NCI-H1092 (cell line): ENCODE measurements at regions not wholly inside any gene's neighbourhood (a gene's known extent, or its start where the extent isn't known, plus 50 kb on each side); places are given as distances from the start of the nearest gene placed in this dataset.

Experiments
- DNase-seq: peaks from one replicate; lab custom pipeline; 2025; lab: John Stamatoyannopoulos, UW

GRCh38 chr16:65790768-65791167 is 575.7 kb upstream of the CDH5 start:
- no peak for DNase-seq

DNA sequence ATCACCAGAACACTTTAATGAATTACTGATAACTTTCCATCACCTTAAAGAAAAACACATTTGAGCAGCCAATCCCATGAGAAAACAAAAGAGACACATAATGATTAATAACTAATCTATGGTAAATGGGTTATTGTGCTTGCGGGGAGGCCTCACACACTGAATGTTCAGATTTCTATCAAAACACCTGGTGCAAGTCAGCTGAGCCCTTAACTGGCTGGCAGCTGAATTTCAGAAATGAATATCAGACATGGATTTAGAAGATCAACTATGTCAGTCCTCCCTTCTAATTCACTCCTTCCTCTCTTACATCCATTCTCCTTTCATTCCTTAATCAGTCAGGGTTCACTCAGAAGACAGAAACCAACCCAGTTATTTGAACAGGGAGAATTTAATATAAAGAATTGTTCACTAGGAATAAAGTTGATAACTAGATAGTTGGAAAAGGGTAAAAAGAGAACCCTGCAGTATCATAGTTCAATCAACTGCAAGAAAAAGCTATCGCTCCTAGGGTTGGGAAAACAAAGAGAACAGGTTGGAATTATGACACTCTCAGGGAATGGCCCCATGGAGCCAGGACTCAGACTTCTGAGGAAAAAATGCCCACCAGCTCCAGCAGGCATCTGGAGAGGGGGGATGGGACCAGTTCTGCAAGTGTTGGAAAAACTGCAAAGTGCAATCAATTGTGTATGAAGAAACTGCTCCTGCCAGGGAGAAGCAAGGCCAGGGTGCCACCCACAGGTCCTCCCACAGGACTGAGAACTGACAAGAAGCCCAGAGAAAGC is 577.1 kb upstream of the CDH5 start:
- no peak for DNase-seq

DNA sequence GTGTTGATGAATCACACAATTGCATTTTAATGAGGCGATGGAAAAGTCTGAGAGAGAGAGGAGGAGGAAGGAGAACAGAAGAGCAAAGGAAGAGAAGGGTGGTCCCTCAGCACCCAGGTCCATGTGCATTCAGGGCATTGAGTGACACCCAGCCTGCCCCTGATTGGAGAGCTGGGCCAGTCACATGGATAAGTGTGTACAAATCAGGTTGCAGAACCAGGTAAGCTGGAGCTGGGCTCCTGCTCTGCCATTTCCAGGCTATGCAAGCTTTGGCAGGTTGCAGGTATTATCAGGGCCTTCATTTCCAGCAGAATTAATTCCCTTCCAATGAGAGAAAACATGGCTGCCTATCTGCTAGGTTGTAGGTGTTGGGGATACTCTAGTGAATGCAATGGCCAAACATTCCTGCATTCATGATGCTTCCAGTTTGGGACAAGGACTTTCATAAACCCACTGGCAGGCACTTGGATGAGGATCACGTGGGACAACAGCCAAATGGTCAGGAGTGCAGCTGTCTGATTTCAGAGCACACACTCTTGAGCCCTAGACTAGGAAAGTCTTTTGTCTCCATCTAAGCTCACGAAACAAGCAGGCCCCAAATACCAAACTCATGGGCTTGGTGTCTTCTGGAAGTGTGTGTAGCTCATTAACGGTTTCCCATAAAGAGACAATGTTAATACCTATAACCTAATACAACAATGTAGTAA is 577.9 kb upstream of the CDH5 start:
- no peak for DNase-seq

- DNase-seq, result no peak
These were observed 578.6 kb upstream of the CDH5 start for GRCh38 chr16:65787921-65788320.

GRCh38 chr16:65786916-65787315 is 579.6 kb upstream of the CDH5 start:
- no peak for DNase-seq

DNA sequence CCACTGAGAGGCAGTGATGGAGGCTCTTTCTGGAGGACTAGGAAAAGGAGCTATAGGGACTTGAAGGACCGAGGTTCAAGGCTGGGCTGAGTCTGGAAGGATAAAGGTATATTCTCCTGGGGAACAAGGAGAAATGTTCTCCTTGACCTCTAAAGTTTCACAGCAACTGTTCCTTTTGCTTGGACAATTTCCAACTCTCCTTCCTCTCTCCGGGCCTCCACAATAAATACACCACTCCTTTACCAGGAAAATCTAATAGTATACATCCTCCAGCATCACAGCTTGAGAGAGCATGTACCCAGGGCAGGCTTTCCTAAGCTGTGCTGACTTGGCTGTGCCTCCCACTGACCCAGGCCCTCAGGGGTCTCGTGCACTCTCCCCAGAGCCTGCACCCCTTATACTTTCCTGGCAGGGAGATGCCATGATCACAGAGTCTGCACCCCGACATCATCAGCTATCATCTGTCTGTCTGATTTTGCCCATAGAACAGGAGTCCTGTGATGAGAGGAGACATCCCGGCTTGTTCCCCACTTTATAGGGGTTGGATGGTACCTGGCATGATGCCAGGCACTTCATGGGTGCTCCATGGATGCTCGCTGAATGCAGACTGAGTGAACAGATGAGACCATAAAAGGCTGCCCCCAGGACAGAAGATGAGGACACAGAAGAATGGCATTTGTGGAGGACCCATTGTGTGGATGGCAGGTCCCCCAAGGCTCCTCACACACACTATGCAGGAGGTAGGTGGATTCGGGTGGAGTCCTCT is 582.6 kb upstream of the CDH5 start:
- no peak for DNase-seq

GRCh38 chr16:65782611-65783600 is 583.6 kb upstream of the CDH5 start:
- peak; percentile 0 for DNase-seq

DNA sequence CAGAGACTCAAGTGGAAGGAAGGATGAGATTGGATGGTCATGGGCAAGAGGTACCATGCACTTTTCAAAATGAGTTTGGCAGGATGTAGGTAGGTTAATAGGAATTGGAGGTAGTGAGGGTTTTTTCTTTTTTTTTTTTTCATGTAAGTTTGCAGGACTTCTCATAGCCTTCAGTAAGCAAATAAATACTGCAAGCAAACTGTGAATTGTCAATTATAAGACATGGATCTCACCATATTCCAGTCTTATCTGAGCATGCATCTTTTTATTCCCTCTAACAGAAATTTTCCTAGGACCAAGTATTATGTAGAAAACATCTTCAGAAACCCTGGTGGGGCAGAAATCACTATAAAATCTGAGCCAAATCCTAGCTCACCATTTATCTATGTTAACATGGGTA is 584.6 kb upstream of the CDH5 start:
- DNase-seq, result no peak

DNA sequence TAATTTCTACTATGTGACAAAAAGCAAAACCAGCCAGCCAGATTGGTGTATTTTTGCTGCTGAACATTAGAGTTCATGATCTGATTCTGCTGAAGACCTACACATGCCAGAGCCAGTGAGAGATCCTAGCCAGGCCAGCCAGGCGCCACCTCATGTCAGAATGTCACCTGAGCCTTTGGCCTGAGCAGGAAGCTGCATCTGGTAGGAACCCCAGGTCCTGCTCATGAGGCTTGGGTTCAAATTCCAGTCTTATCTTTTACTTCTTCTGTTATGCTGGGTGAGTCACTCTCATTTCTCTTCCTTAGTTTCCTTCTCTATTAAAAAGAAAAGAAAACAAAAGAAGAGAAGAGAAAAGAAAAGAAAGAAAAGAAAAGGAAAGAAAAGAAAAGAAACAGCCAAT is 585.1 kb upstream of the CDH5 start:
- DNase-seq, result no peak

GRCh38 chr16:65779201-65779600 is 587.3 kb upstream of the CDH5 start:
- DNase-seq, result no peak

DNA sequence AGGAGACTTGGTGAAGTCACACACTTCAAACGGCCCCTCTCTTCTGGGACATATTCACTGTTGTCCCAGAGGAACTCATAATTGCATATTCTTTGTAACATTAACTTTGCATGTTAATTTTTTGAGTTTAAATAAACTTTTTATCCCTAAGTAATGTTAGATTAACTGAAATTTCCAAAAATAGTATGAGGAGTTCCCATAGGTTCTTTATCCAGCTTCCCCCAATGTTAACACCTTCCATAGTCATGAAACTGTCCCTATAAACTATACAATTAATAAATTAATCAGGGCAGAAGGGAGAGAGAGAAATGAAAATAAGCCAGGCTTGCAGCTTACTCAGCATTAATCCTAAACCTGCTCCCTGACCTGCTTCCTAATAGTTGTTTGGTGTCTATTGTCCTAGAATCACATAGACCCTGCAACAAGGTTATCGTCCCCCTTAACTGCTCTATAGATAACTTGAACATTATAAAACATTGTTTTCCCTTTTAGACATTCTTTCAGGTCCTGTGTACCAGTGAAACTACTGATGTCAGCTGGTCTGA is 589.8 kb upstream of the CDH5 start:
- DNase-seq, result no peak

DNA sequence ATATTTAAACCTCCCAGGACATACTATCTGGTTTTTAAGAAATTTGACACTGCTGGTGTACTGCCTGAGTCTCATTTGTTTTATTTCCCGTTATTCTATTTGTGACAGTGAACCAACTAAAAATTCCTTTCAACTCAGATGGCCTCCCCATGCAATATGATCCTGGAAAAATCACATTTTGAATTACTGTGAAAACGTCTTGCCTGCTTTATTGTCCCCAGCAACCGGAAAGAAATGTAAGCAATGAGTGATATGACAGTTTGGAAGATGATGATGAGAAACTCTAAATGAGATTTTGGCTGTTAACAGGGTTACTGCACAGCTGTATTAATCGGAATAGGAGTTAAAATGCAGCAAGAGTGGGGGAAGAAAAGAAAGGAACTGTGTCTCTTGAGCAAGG is 590.7 kb upstream of the CDH5 start:
- no peak for DNase-seq

GRCh38 chr16:65774350-65774749 is 592.1 kb upstream of the CDH5 start:
- no peak for DNase-seq

- DNase-seq, result no peak
These were observed 593.1 kb upstream of the CDH5 start for GRCh38 chr16:65773301-65773874.

GRCh38 chr16:65772134-65772732 is 594.3 kb upstream of the CDH5 start:
- DNase-seq, result no peak

DNA sequence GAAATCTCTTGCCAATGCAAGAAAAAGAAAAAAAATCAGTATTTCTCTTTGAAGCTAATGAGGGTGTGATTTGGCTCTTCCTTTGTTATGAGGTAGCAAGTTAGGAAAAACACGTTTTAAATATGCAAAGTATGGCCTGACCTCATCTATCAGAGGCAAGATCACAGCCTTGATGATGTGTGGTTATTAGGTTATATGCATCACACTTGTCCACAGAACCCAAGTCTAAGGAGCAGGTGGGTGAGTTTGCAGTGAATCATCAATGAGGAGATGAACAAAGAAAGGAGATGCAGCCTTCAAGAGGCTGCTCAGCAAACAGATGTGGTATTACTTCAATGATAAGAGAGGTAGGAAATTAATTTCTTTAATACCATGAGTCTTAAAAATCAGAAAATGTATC is 594.8 kb upstream of the CDH5 start:
- DNase-seq, result no peak

DNA sequence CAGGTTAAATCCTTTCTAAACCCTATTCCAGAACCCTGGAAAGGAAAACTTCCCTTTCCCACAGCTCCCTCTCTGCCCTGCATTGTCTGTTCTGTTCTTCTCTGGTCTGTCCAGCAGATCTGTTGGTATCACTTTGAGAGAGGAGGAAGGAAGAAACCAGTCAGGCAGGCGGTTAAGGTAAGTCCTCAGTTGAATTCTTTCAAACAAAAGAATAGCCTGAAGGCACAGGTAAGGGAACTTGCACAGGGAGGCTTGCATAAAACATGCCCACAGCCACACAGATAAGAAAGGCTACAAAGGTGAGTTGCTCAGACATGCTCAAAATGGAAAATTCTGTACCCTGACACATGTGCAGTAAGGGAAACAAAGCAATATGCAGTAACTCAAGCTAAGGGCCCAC is 595.7 kb upstream of the CDH5 start:
- no peak for DNase-seq

DNA sequence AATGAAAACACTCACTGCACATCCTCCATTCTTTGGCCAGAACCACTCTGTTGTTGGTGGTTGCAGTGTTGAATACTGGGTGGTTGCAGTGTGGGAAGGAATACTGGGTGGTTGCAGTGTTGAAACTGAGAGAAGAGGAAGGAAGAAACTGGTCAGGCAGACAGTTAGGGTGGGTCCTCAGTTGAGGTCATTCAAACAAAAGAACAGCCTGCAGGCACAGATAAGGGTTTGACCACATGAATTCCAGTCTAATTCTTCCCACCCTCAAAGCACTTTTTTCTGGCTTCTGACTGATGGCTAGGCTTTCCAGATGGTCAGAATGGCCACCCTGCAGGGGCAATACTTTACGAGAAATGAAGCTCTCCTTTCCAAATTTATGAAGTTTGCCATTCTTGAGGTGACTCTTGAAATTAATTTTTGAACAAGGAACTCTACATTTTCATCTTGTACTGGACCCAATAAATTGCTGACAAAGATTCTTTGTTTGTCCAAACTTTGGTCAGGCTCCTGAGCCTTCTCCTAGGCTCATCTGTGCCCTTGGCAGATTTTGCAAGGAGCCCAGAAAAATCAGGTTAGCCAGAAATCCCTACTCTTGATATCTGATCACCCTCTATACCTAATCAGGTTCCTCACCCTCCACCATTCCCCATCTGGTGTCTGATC is 596.6 kb upstream of the CDH5 start:
- no peak for DNase-seq

- DNase-seq, result no peak
These were observed 597.4 kb upstream of the CDH5 start for GRCh38 chr16:65769055-65769465.

DNA sequence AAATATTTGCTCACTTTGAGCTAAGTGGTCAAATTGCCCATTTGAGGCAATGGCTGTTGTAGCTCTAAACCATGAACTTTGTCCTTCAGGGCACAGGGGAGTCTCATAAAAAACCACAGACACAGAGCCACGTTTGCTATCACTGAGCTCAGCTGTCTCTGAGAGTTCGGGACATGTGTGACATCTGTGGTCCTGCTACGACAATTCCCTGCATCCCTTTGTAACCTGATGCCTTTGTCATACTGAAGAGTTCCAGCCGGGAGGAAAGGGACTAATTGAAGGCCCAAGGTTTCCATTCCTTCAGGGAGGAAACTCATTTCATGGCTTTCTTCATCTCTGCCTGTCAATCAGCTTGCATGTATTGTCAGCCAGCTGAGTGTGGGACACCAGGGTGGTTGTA is 599.4 kb upstream of the CDH5 start:
- DNase-seq, result no peak
